GM23248 (cell line): ENCODE measurements at regions not wholly inside any gene's neighbourhood (a gene's known extent, or its start where the extent isn't known, plus 50 kb on each side); places are given as distances from the start of the nearest gene placed in this dataset.
"Not testable (repeated sequence)": the region's sequence is repeated elsewhere in the genome, so short reads cannot be mapped to it uniquely, and the experiment has no call there.

Experiments
- EZH2 ChIP-seq: fragments of 200-600 bp; sonication (generic); IDR thresholded peaks from 2 replicates; pipeline ENCODE4 v1.6.1; 2018; ENCODE audit warnings: antibody characterized with exemption, mild to moderate bottlenecking; ENCODE audit not compliant: insufficient read depth, poor library complexity, severe bottlenecking
- EZH2phosphoT487 ChIP-seq: fragments of 200-600 bp; sonication (generic); IDR thresholded peaks from 2 replicates; pipeline ENCODE4 v1.6.1; 2018; ENCODE audit warnings: antibody characterized with exemption, moderate library complexity, mild to moderate bottlenecking, low read depth; ENCODE audit not compliant: insufficient read depth

- TF ChIP-seq EZH2, EZH2phosphoT487: not testable (repeated sequence)
These were observed 206.0 kb downstream of the ZWINT start for GRCh38 chr10:56155091-56155513.
